ENCODE measurements at regions not wholly inside any gene's neighbourhood (a gene's known extent, or its start where the extent isn't known, plus 50 kb on each side); places are given as distances from the start of the nearest gene placed in this dataset.

GRCh38 chr7:41028580-41028979 is 674.3 kb downstream of the INHBA start:
- intact Hi-C loops (cut with DNase I) = no loop called here
- ATAC-seq (ENCODE audit: poor library complexity) (no peak), DNase-seq (no peak)

- no peak for ATAC-seq (ENCODE audit: poor library complexity)
- intact Hi-C loops (cut with DNase I) = no loop called here
- no peak for DNase-seq
These were observed 675.3 kb downstream of the INHBA start for GRCh38 chr7:41027428-41028115.

GRCh38 chr7:41024126-41024525 is 678.8 kb downstream of the INHBA start:
- DNase-seq (no peak), ATAC-seq (ENCODE audit: poor library complexity) (no peak)
- intact Hi-C loops (cut with DNase I) = no loop called here

- ATAC-seq (ENCODE audit: poor library complexity) = no peak
- no peak for DNase-seq
- intact Hi-C loops (cut with DNase I) = no loop called here
These were observed 682.8 kb downstream of the INHBA start for GRCh38 chr7:41020056-41020455.

GRCh38 chr7:41013117-41013516 is 689.8 kb downstream of the INHBA start:
- ATAC-seq (ENCODE audit: poor library complexity) = no peak
- intact Hi-C loops (cut with DNase I) = no loop called here
- DNase-seq = no peak

GRCh38 chr7:41012041-41012440 is 690.8 kb downstream of the INHBA start:
- ATAC-seq (ENCODE audit: poor library complexity) = no peak
- no peak for DNase-seq
- intact Hi-C loops (cut with DNase I) = no loop called here

GRCh38 chr7:41010967-41011366 is 691.9 kb downstream of the INHBA start:
- ATAC-seq (ENCODE audit: poor library complexity) (peak; percentile 86), DNase-seq (no peak)
- intact Hi-C loops (cut with DNase I) = no loop called here

- intact Hi-C loops (cut with DNase I) = no loop called here
- DNase-seq = no peak
- peak; percentile 78 for ATAC-seq (ENCODE audit: poor library complexity)
These were observed 692.5 kb downstream of the INHBA start for GRCh38 chr7:41010418-41010817.

GRCh38 chr7:41007811-41008210 is 695.1 kb downstream of the INHBA start:
- DNase-seq (no peak), ATAC-seq (ENCODE audit: poor library complexity) (no peak)
- intact Hi-C loops (cut with DNase I) = no loop called here

- no peak for ATAC-seq (ENCODE audit: poor library complexity)
- DNase-seq = no peak
- intact Hi-C loops (cut with DNase I) = no loop called here
These were observed 695.5 kb downstream of the INHBA start for GRCh38 chr7:41007351-41007751.

- ATAC-seq (ENCODE audit: poor library complexity) (no peak), DNase-seq (no peak)
- intact Hi-C loops (cut with DNase I) = no loop called here
These were observed 696.4 kb downstream of the INHBA start for GRCh38 chr7:41006306-41006995.

GRCh38 chr7:41005374-41005901 is 697.5 kb downstream of the INHBA start:
- intact Hi-C loops (cut with DNase I) = no loop called here
- DNase-seq (no peak), ATAC-seq (ENCODE audit: poor library complexity) (peak; percentile 85)

- intact Hi-C loops (cut with DNase I) = no loop called here
These were observed 698.9 kb downstream of the INHBA start for GRCh38 chr7:41003977-41004376.

GRCh38 chr7:41003611-41003940 is 699.3 kb downstream of the INHBA start:
- DNase-seq (no peak), ATAC-seq (ENCODE audit: poor library complexity) (no peak)
- intact Hi-C loops (cut with DNase I) = no loop called here

More at GRCh38 chr7:41003977-41004376, 698.9 kb downstream of the INHBA start:
- ATAC-seq (ENCODE audit: poor library complexity) = no peak
- no peak for DNase-seq

- ATAC-seq (ENCODE audit: poor library complexity) (no peak), DNase-seq (peak; percentile 50)
- intact Hi-C loops (cut with DNase I) = no loop called here
These were observed 699.9 kb downstream of the INHBA start for GRCh38 chr7:41002741-41003610.

- intact Hi-C loops (cut with DNase I) = no loop called here
- no peak for ATAC-seq (ENCODE audit: poor library complexity)
These were observed 702.8 kb downstream of the INHBA start for GRCh38 chr7:41000042-41000441.

GRCh38 chr7:40996233-40996677 is 706.6 kb downstream of the INHBA start:
- intact Hi-C loops (cut with DNase I) = no loop called here
- ATAC-seq (ENCODE audit: poor library complexity) (no peak), DNase-seq (no peak)

More at GRCh38 chr7:41000042-41000441, 702.8 kb downstream of the INHBA start:
- DNase-seq = no peak

- ATAC-seq (ENCODE audit: poor library complexity) = no peak
- intact Hi-C loops (cut with DNase I) = no loop called here
- no peak for DNase-seq
These were observed 712.0 kb downstream of the INHBA start for GRCh38 chr7:40990841-40991240.

GRCh38 chr7:40987571-40987970 is 715.3 kb downstream of the INHBA start:
- no peak for DNase-seq
- intact Hi-C loops (cut with DNase I) = no loop called here
- ATAC-seq (ENCODE audit: poor library complexity) = no peak

Measured in Right ventricle myocardium superior (tissue), 1 donor.